Activated CD8-positive, alpha-beta memory T cell treated with anti-CD3 and anti-CD28 coated beads for 4 hours (primary cell): ENCODE measurements at regions not wholly inside any gene's neighbourhood (a gene's known extent, or its start where the extent isn't known, plus 50 kb on each side); places are given as distances from the start of the nearest gene placed in this dataset.
"Not testable (repeated sequence)": the region's sequence is repeated elsewhere in the genome, so short reads cannot be mapped to it uniquely, and the experiment has no call there.

Experiments used
- DNase-seq, 2 donors: peaks; one replicate each; pipeline ENCODE4 v3.0.0-alpha.2; 2020; ENCODE audit warnings: low read depth in 2 of 2

DNA sequence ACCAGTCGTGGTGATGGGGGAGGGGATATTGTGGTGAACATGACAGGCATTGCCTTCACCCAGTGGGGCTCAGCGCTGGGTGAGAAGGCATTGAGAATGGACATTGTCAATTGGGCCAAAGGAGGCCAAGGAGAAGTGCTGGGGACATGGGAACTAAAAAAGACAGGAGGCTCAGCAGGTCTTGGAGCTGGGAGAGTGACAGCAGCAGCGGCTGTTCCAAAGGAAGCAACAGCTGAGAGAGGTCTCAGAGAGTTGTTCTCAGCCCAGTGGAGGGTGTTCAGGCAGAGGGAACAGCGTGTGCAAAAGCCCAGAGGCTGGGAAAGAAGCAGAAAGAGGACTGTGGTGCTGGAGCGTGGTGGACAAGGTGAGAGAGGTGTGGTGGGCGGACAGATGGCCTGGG, 56.6 kb upstream of the ASNS start:
- DNase-seq, result not testable (repeated sequence)

DNA sequence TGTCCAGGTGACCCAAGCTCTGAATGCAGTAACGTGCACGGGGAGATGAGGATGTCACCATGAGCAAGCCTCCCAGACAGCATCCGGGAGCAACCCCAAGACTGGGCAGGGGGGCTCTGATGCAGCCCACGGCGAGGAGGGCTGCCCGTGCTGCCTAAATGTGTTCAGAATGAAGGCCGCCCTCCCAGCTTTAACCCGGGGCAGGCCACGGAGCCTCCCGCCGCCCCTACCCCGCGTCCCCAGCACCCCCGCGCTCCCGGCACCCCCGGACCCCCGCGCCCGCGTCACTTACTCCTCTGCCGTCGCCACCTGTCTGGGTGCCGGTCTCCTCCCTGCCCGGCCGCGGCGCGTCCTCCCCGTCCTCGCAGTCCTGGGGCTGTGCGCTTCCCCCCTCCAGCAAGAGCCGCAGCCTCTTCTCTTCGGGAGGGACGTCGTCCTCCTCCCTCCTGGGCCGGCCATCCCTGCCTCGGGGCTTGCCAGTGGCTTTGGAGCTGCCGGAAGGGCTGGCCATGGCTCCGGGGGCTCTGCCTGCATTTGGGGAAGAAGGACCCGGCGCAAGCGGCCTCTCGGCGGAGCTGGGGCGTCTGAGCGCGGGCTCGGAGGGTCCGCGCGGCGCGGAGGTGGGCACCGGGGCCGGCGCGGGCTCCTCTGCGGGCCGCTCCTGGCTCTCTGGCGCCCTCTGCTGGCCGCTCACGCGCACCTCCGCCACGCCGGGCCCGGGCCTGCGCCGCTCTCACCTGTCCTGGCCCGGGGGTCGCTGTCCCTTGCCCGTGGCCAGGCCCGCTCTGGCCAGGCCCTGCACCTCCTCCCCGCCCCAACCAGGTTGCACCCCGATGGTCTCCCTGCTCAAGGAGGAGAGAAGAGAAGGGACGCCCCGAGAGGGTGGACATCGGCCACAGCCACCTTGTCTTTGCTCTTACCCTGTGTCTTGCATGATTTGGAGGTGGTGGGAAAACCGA, 55.9 kb upstream of the ASNS start:
- DNase-seq, result peak; percentile 22 to 33
